Cardiac muscle cell (in vitro differentiated cells and primary cell): ENCODE measurements at regions not wholly inside any gene's neighbourhood (a gene's known extent, or its start where the extent isn't known, plus 50 kb on each side); places are given as distances from the start of the nearest gene placed in this dataset.
A peak's percentile ranks its signal among the peaks of the same experiment; 100 is the strongest.

Experiments used
- DNase-seq, 2 donors: peaks; one replicate each; pipeline versions ENCODE4 v3.0.0 to v3.0.0-alpha.2; 2010 to 2017; ENCODE audit warnings: low read depth in 1 of 2, low spot score in 1 of 2
- H3K27ac ChIP-seq: fragments of 200-600 bp; sonication (generic); 2 replicates; pipeline ENCODE4 v1.5.1; 2016
- H3K27me3 ChIP-seq: fragments of 200-600 bp; sonication (generic); 2 replicates; pipeline ENCODE4 v1.6.0; 2016; ENCODE audit warnings: control low read depth
- H3K36me3 ChIP-seq: fragments of 200-600 bp; sonication (generic); 2 replicates; pipeline ENCODE4 v1.5.1; 2016; ENCODE audit warnings: control low read depth
- H3K4me1 ChIP-seq: fragments of 200-600 bp; sonication (generic); 2 replicates; pipeline ENCODE4 v1.8.1; 2017; ENCODE audit warnings: low read depth, mild to moderate bottlenecking, mixed run types
- H3K4me3 ChIP-seq: fragments of 200-600 bp; sonication (generic); 2 replicates; pipeline ENCODE4 v1.5.1; 2016; ENCODE audit warnings: mild to moderate bottlenecking
- H3K9me3 ChIP-seq: fragments of 200-600 bp; sonication (generic); 2 replicates; pipeline ENCODE4 v1.5.1; 2017; ENCODE audit warnings: low read depth, mild to moderate bottlenecking, control low read depth
- TF ChIP-seq, protein P1 (sequence below): IDR thresholded peaks from 2 replicates; pipeline ENCODE4 v1.5.1; 2012; ENCODE audit warnings: low read depth, mild to moderate bottlenecking, low read length

DNA sequence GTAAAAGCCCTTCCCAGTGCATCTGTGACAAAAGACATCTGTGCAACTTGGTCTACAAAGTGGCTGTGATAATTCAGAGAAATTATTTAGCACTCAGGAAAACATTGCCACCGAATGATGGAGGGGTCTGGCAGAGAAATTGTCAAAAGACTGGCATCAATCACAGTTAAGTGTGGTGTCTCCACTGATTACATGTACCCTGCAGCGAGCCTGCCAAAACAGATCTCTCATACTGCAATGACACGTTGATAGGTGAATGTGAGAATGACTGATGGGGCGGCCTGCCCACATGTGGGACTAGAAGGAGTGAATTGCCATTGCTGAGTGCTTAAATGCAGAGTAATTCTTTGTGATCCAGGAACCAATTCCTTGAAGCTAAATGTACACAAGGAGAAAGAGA, 136.4 kb upstream of the PCSK5 start:
- TF ChIP-seq, protein P1, sequence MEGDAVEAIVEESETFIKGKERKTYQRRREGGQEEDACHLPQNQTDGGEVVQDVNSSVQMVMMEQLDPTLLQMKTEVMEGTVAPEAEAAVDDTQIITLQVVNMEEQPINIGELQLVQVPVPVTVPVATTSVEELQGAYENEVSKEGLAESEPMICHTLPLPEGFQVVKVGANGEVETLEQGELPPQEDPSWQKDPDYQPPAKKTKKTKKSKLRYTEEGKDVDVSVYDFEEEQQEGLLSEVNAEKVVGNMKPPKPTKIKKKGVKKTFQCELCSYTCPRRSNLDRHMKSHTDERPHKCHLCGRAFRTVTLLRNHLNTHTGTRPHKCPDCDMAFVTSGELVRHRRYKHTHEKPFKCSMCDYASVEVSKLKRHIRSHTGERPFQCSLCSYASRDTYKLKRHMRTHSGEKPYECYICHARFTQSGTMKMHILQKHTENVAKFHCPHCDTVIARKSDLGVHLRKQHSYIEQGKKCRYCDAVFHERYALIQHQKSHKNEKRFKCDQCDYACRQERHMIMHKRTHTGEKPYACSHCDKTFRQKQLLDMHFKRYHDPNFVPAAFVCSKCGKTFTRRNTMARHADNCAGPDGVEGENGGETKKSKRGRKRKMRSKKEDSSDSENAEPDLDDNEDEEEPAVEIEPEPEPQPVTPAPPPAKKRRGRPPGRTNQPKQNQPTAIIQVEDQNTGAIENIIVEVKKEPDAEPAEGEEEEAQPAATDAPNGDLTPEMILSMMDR: no peak
- Histone ChIP-seq H3K4me3 (no peak overlapping the region), H3K27ac (no peak overlapping the region), H3K36me3 (no peaks in the 10 kb centered on the region), H3K9me3 (no peaks in the 10 kb centered on the region), H3K4me1 (no peaks in the 10 kb centered on the region), H3K27me3 (no peaks in the 10 kb centered on the region)
- peak in 1 of 2 donors; percentile 37 for DNase-seq

DNA sequence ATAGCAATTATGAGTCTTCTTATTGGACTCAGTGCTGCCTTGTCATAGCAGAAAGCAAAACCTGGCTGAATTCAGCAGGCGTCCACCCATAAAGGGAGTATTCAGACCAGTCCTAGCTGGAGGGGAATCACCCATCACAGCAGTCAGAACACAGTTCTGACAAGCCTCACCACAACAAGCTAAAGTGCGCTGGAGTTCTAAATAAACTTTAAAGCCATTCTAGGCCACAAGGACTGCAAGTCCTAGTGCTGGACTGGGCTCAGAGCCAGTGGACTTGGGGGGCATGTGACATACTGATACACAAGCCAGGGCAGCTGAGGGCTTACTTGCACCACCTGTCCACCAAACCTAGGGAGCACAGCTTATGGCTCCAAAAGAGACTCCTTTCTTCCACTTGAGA, 115.3 kb upstream of the PCSK5 start:
- no peak for DNase-seq
- H3K4me1 ChIP-seq: no peaks in the 10 kb centered on the region
- H3K27me3 ChIP-seq: no peaks in the 10 kb centered on the region
- H3K36me3 ChIP-seq: no peaks in the 10 kb centered on the region
- H3K27ac ChIP-seq: no peak overlapping the region
- H3K9me3 ChIP-seq: no peaks in the 10 kb centered on the region
- no peak overlapping the region for H3K4me3 ChIP-seq
- TF ChIP-seq, protein P1: no peak

DNA sequence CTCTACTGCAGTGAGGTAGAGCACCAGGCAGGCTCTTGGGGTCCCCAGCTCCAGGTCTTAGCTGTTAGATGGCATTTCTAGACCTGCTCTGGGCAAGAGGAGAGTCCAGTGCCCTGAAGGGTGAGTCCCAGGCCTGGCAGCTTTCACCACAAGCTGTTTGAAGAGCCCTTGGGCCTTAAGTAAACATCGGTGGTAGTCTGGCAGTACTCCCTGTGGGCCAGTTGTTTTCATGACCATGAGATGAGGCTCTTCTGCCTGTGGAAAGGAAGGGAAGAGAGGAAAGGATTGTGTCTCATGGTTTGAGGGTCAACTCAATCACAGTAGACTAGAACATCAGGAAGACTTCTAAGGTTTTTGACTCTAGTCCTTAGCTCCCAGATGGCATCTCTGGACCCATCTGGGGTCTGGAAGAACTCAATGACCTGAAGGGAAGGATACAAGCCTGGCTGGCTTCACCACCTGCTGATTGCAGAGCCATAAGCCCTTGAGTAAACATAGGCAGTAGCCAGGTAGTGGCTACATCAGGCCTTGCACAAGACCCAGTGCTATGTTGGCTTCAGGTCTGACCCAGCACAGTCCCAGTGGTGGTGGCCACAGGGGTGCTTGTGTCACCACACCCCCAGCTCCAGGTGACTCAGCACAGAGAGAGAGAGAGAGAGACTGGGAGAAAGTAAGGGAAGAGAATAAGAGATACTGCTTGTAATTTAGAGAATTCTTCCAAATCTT, 114.3 kb upstream of the PCSK5 start:
- H3K27me3 ChIP-seq: no peaks in the 10 kb centered on the region

DNA sequence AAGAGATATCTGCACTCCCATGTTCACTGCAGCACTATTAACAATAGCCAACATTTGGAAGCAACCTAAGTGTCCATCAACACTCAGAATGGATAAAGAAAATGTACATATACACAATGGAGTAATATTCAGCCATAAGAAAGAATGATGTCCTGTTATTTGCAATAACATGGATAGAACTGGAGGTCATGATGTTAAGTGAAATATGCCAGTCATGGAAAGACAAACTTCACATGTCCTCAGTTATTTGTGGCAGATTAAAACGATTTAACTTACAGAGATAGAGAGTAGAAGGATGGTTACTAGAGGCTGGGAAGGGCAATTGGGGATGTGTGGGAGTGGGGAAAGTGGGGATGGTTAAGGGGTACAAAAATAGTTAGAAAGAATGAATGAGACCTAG, 110.3 kb upstream of the PCSK5 start:
- Histone ChIP-seq H3K4me1 (no peaks in the 10 kb centered on the region), H3K4me3 (no peak overlapping the region), H3K27me3 (no peaks in the 10 kb centered on the region), H3K36me3 (no peaks in the 10 kb centered on the region), H3K9me3 (no peaks in the 10 kb centered on the region), H3K27ac (no peak overlapping the region)
- no peak for DNase-seq
- TF ChIP-seq, protein P1: no peak

More for the DNA sequence above, 114.3 kb upstream of the PCSK5 start:
- no peak overlapping the region for H3K27ac ChIP-seq
- no peaks in the 10 kb centered on the region for H3K36me3 ChIP-seq
- TF ChIP-seq, protein P1: no peak
- no peaks in the 10 kb centered on the region for H3K4me1 ChIP-seq
- no peaks in the 10 kb centered on the region for H3K9me3 ChIP-seq
- DNase-seq: no peak
- no peak overlapping the region for H3K4me3 ChIP-seq

DNA sequence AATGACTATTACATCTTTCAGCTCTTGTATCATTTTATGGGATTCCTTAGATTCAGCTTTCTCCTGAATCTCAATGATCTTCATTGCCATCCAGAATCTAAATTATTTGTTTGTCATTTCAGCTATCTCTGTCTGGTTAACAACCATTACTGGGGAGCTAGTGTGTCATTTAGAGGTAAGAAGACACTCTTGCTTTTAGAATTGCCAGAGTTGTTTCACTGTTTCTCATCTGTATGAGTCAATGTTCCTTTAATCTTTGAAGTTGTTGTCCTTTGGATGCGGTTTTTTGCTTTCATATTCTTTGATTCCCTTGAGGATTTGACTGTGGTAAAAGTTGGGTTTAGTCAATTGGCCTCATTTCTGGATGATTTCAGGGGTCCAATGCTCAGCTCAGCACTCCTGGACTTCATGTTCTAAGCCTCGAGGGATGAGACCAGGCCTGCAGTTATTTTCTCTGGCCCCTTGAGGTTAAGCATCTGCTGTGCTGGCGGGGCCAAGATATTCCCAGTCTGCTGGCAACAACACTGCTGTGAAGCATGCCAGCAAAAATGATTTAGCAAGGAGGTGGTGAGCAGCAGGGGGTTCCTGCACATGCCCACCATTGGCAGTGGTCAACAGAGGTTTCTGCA, 102.4 kb upstream of the PCSK5 start:
- no peaks in the 10 kb centered on the region for H3K27me3 ChIP-seq
- no peak overlapping the region for H3K4me3 ChIP-seq
- DNase-seq: peak in 1 of 2 donors; percentile 0
- H3K27ac ChIP-seq: no peak overlapping the region
- TF ChIP-seq, protein P1: no peak
- H3K9me3 ChIP-seq: no peaks in the 10 kb centered on the region
- H3K4me1 ChIP-seq: no peaks in the 10 kb centered on the region
- H3K36me3 ChIP-seq: no peaks in the 10 kb centered on the region
